Heart right ventricle (tissue), 16 donors: ENCODE measurements at regions not wholly inside any gene's neighbourhood (a gene's known extent, or its start where the extent isn't known, plus 50 kb on each side); places are given as distances from the start of the nearest gene placed in this dataset.
A peak's percentile ranks its signal among the peaks of the same experiment; 100 is the strongest.

Experiments
- ATAC-seq, 8 donors: fragments of 200-7000 bp; cut with Tn5 transposase; one replicate each; pipeline ENCODE4 v1.9.1; 2020; ENCODE audit warnings: mild to moderate bottlenecking in 8 of 8, moderate library complexity in 8 of 8, moderate number of reproducible peaks in 1 of 8
- DNase-seq, 2 donors: peaks; one replicate each; pipeline ENCODE4 v3.0.0-alpha.2; 2020
- H3K27ac ChIP-seq, 10 donors: fragments of 200-600 bp; sonication (generic) in 2 of 10; one replicate each; pipeline versions ENCODE4 v1.5.0 to v1.8.0; 2020 to 2022; ENCODE audit warnings: mild to moderate bottlenecking in 3 of 10
- H3K27me3 ChIP-seq, 7 donors: fragments of 200-600 bp; one replicate each; pipeline ENCODE4 v1.8.0; 2021 to 2022; ENCODE audit warnings: mild to moderate bottlenecking in 2 of 7
- H3K36me3 ChIP-seq, 9 donors: fragments of 200-600 bp; sonication (generic) in 1 of 9; one replicate each; pipeline versions ENCODE4 v1.5.0 to v1.8.0; 2020 to 2022; ENCODE audit warnings: mild to moderate bottlenecking in 2 of 9
- H3K4me1 ChIP-seq, 9 donors: fragments of 200-600 bp; sonication (generic) in 1 of 9; one replicate each; pipeline versions ENCODE4 v1.5.0 to v1.8.0; 2020 to 2022; ENCODE audit warnings: mild to moderate bottlenecking in 4 of 9
- H3K4me3 ChIP-seq, 10 donors: fragments of 200-600 bp; sonication (generic) in 2 of 10; one replicate each; pipeline versions ENCODE4 v1.5.0 to v1.8.0; 2020 to 2022; ENCODE audit warnings: mild to moderate bottlenecking in 7 of 10, moderate library complexity in 2 of 10
- H3K9me3 ChIP-seq, 11 donors: fragments of 200-600 bp in 10 of 11; sonication (generic) in 2 of 11; one replicate each; pipeline versions ENCODE4 v1.5.0 to v1.8.0; 2013 to 2022; ENCODE audit warnings: mild to moderate bottlenecking in 2 of 11, control low read depth in 1 of 11, moderate library complexity in 1 of 11
- WGBS, 2 donors: extraction: QIAGEN DNeasy Blood & Tissue Kit; methylation state at CpG; one replicate each; pipeline ENCODE4 v1.1.7; 2013; ENCODE audit warnings: inconsistent platforms in 1 of 2; 5-methylcytosine and 5-hydroxymethylcytosine counted together
- intact Hi-C, 10 donors: fragments of 100-400 bp; cut with DNase I; formaldehyde crosslinking; loops; one replicate each; pipeline versions ENCODE4 v1.11.1 to v1.14.2; 2022
- TF ChIP-seq, protein P1 (sequence below), 9 donors: fragments of 200-600 bp; sonication (generic) in 2 of 9; IDR thresholded peaks; one replicate each; pipeline versions ENCODE4 v1.5.0 to v1.8.0; 2021 to 2022; ENCODE audit warnings: antibody characterized with exemption in 9 of 9, mild to moderate bottlenecking in 5 of 9, moderate library complexity in 1 of 9
- donor health status: Arrhythmogenic right ventricular cardiomyopathy.
- donor health status: ischemic (EF 13 %, LVEDD 7.1; RV severe dilation, severe dysfunction).
- donor health status: healthy with polysubstance abuse.
- donor health status: DM: no; HTN: yes; CAD: no.
- donor health status: DM: no; HTN: no; CAD: no.
- donor health status: ischemic (EF 25% LVEDD 6.9; RV normal size, moderate dysfunction).
- donor health status: ischemic (EF 25% LVEDD 5.7; RV mildly dilated, moderate dysfunction).
- donor health status: healthy.
- donor health status: DM: yes; HTN: yes; CAD: no.
- donor health status: Ischemic cardiomyopathy.
- donor health status: ischemic (EF 35%, LVEDD 5.7; RV mildly dilated, moderate dysfunction).
- donor health status: nonischemic (EF 11% LVEDD 7.7; RV severe dilation, severe dysfunction).
- donor health status: DM: yes; HTN: yes; CAD: no.
- donor health status: PGD.
- donor health status: ischemic (EF 29% LVEDD 5.4; RV normal size, mild dysfunction).
- donor health status: nonischemic (EF 23%, LVEDD 6.1; RV moderate dilation, normal function).

DNA sequence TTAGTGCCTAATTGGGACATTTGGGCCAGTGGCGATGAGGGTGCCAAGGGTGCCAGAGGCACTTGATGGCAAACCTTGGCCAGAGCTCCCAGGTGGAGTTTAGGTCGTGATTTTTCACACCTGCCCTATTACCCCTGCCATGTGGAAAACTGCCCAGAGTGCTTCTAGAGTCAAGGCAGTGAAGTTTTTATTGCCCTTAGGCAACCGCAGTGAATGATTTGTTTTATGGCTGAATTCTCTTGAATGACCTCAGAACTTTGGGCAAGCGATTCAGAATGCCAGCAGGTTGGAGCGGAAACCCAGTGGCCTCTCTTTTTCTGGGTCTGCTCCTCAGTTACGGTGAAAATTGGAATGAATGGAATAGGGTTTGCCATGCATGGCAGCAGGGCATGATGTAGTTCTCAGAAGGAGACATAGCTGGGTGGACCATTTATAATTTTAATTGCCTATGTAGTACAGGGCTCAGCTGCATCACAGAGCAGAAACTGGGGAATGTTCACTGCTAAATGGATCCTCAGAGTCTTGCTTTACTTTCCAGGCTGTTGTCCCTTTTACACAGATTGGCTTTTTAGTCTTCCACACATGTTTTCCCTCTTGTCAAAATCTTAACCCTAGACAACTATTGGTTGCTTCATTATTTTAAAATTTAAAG, 820.0 kb upstream of the SEMA6A start:
- no peaks in the 10 kb centered on the region for H3K27me3 ChIP-seq
- intact Hi-C loops: no loop called here
- TF ChIP-seq, protein P1, sequence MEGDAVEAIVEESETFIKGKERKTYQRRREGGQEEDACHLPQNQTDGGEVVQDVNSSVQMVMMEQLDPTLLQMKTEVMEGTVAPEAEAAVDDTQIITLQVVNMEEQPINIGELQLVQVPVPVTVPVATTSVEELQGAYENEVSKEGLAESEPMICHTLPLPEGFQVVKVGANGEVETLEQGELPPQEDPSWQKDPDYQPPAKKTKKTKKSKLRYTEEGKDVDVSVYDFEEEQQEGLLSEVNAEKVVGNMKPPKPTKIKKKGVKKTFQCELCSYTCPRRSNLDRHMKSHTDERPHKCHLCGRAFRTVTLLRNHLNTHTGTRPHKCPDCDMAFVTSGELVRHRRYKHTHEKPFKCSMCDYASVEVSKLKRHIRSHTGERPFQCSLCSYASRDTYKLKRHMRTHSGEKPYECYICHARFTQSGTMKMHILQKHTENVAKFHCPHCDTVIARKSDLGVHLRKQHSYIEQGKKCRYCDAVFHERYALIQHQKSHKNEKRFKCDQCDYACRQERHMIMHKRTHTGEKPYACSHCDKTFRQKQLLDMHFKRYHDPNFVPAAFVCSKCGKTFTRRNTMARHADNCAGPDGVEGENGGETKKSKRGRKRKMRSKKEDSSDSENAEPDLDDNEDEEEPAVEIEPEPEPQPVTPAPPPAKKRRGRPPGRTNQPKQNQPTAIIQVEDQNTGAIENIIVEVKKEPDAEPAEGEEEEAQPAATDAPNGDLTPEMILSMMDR (IDR thresholded peaks at IDR 0.05): no peak

DNA sequence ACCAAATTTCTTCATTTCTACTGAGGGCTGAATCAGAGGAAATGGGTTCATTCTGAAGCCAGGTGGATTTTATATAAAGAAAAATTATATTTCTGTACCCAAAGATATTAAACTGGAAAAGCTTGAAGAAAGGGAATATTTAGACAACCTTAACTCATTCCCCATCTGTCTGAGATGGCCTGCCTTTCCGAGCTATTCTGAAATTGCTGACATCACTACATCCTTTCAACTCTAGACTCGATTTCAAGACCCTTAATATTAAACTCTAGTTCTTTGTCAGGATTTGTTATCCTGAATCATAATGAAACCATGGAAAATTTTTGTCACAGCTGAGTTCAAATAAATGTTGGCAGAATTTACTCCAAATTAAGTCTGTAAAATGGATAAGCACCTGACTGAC, 818.5 kb upstream of the SEMA6A start:
- no peak overlapping the region for H3K4me3 ChIP-seq
- H3K27me3 ChIP-seq: no peaks in the 10 kb centered on the region
- H3K27ac ChIP-seq: no peak overlapping the region
- no peaks in the 10 kb centered on the region for H3K36me3 ChIP-seq
- ATAC-seq (peak in 3 of 8 donors; percentile 61 to 81 (median 70)), DNase-seq (no peak)
- peaks cover 0 to 3% (median 0%) of the 10 kb centered on the region in 11 donors for H3K9me3 ChIP-seq
- H3K4me1 ChIP-seq: no peaks in the 10 kb centered on the region
- intact Hi-C loops: no loop called here
- 60 to 63% methylated on average over 2 of the region's 2 CpGs for WGBS, 2 donors
- TF ChIP-seq, protein P1 (IDR thresholded peaks at IDR 0.05): no peak

More for the DNA sequence above, 820.0 kb upstream of the SEMA6A start:
- Histone ChIP-seq H3K4me1 (no peaks in the 10 kb centered on the region), H3K36me3 (no peaks in the 10 kb centered on the region), H3K9me3 (peaks cover 0 to 2% (median 0%) of the 10 kb centered on the region in 11 donors), H3K27ac (no peak overlapping the region), H3K4me3 (no peak overlapping the region)
- ATAC-seq: no peak
- 92 to 93% methylated on average over 6 of the region's 6 CpGs for WGBS, 2 donors
- DNase-seq: no peak

DNA sequence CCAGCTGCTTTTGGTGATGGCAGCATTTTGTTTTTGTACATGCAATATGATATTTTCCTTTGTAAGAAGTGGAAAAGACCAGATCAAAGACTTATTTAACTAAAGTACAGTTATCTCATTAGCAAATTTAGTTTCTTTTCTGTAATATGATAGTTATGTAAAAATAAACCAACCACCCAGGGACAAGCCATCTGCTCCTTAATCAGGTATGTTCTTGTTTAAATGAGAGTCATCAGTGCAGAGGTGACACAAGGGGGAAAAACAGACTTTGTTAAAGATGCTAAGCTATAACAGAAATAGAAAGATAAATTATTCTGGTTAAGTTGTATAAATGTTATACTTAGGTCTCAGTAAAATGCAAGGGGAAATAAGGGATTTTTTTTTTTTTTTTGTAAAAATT, 805.7 kb upstream of the SEMA6A start:
- H3K36me3 ChIP-seq: no peaks in the 10 kb centered on the region
- intact Hi-C loops: no loop called here
- no peaks in the 10 kb centered on the region for H3K27me3 ChIP-seq
- H3K4me1 ChIP-seq: no peaks in the 10 kb centered on the region
- TF ChIP-seq, protein P1 (IDR thresholded peaks at IDR 0.05): no peak
- H3K27ac ChIP-seq: no peak overlapping the region
- no peak for DNase-seq
- H3K9me3 ChIP-seq: peaks cover 0 to 3% (median 0%) of the 10 kb centered on the region in 11 donors
- ATAC-seq: no peak
- no peak overlapping the region for H3K4me3 ChIP-seq

DNA sequence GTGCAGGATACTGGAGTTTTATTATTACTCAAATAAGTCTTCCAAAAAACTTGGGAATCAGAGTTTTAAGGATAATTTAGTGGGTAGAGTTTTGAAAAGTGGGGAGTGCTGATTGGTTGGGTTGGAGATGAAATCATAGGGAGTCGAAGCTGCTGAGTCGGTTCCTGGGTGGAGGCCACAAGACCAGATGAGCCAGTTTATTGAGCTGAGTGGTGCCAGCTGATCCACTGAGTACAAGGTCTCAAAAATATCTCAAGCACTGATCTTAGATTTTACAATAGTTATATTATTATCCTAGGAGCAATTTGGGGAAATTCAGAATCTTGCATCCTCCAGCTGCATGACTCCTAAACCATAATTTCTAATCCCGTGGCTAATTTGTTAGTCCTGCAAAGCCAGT, 804.9 kb upstream of the SEMA6A start:
- ATAC-seq (no peak), DNase-seq (no peak)
- TF ChIP-seq, protein P1 (IDR thresholded peaks at IDR 0.05): no peak
- Histone ChIP-seq H3K36me3 (no peaks in the 10 kb centered on the region), H3K27ac (no peak overlapping the region), H3K9me3 (peaks cover 0 to under 1% (median 0%) of the 10 kb centered on the region in 11 donors), H3K27me3 (no peaks in the 10 kb centered on the region), H3K4me3 (no peak overlapping the region), H3K4me1 (no peaks in the 10 kb centered on the region)
- WGBS, 2 donors: 73 to 75% methylated on average over 3 of the region's 3 CpGs
- intact Hi-C loops: no loop called here
